Activated CD4-positive, CD25-positive, alpha-beta regulatory T cell treated with anti-CD3 and anti-CD28 coated beads, Interleukin-2, amount 50 U/mL, for 72 hours (primary cell): ENCODE measurements at regions not wholly inside any gene's neighbourhood (a gene's known extent, or its start where the extent isn't known, plus 50 kb on each side); places are given as distances from the start of the nearest gene placed in this dataset.
"Not testable (repeated sequence)": the region's sequence is repeated elsewhere in the genome, so short reads cannot be mapped to it uniquely, and the experiment has no call there.

Source experiments
- DNase-seq: peaks from one replicate; pipeline ENCODE4 v3.0.0; 2021

DNA sequence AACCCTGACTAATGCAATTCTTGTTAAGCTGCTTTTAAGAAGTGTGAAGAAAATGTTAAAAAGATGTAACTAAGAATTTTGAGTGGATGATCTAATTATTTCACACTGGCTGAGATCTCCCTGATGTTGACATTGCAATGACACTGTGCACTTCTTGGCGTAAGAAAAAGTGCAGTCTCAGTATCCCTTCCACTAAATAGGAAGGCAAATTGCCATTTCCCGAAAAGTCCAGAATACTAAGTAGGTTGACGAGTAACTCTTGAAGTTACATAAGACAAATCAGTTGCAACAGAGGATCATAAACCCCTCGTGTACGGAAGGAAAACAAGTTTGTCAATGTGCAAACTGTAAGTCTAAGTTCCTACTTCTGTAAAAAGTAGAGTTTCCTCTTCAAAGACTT lies 189.9 kb downstream of the LMLN start:
- DNase-seq: not testable (repeated sequence)

GRCh38 chr3:198151867-198152266 lies 191.8 kb downstream of the LMLN start:
- DNase-seq: not testable (repeated sequence)

- DNase-seq: not testable (repeated sequence)
Observed at GRCh38 chr3:198155771-198156170, 195.8 kb downstream of the LMLN start.

GRCh38 chr3:198157231-198157868 lies 197.3 kb downstream of the LMLN start:
- not testable (repeated sequence) for DNase-seq

- not testable (repeated sequence) for DNase-seq
Observed at GRCh38 chr3:198158007-198158406, 198.0 kb downstream of the LMLN start.

DNA sequence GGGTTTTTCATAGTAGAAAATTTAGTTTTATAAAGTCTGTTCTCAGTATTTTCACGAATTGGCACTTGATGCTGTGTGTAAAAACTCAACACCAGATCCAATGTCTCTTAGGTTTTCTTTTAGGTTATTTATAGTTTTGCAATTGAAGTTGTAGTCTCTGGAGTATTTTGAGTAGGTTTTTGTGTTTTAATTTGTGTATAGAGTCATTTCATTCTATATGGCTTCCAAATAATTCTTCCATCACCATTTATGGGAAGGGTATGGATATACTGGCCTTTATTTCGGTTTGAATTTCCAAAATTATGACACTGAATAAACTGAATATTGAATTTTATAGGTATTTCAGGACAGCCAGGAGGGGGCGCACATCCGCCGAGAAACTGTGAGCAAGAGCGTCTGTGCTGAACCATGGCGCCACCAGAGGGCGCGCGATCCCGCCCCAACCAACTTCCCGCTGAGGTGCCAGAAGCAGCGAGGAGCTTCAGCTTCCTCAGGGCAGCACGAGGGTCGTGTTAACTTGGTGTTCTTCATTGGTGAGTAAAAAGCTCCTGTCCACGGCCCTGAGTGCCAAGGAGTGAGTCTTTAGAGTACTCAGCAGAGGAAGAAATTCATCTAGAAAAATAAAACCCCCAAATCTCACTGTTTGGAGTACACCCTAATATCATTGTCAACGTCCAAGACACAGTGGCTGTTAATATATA lies 207.5 kb downstream of the LMLN start:
- peak; percentile 73 for DNase-seq

DNA sequence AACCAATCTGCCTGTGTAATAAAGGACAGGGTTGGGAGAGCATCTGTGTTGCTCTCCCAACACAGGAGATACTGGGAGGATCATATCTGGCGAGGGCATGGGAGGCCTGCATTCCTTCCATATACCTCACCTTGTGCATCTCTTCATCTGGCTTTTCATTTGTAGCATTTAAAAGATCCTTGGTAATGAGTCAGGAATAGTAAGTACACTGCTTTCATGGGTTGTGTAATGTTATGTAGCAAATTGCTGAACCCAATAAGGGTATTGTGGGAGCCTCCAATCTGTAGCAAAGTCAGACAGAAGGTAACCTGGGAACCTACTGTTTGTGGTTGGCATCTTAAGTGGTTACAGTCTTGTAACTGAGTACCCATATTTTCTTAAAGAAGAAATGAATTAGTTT lies 210.8 kb downstream of the LMLN start:
- DNase-seq: not testable (repeated sequence)

- not testable (repeated sequence) for DNase-seq
Observed at GRCh38 chr3:198173080-198173479, 213.1 kb downstream of the LMLN start.

DNA sequence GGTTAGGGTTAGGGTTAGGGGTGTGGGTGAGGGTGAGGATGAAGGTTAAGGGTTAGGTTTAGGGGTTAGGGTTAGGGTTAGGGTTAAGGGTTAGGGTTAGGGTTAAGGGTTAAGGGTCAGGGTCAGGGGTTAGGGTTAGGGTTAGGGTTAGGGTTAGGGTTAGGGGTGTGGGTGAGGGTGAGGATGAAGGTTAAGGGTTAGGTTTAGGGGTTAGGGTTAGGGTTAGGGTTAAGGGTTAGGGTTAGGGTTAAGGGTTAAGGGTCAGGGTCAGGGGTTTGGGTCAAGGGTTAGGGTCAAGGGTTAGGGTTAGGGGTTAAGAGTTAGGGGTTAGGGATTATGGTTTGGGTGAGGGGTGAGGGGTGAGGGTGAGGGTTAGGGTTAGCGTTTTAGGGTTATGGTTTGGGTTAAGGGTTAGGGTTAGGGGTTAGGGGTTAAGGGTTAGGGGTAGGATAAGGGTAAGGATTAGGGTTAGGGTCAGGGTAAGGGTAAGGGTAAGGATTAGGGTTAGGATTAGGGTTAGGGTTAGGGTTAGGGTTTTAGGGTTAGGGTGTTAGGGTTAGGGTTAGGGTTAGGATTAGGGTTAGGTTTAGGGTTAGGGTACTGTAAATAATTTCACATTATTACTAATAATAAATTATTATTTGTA lies 214.0 kb downstream of the LMLN start:
- DNase-seq: not testable (repeated sequence)
